ENCODE measurements at regions not wholly inside any gene's neighbourhood (a gene's known extent, or its start where the extent isn't known, plus 50 kb on each side); places are given as distances from the start of the nearest gene placed in this dataset.
"Not testable (repeated sequence)": the region's sequence is repeated elsewhere in the genome, so short reads cannot be mapped to it uniquely, and the experiment has no call there.

DNA sequence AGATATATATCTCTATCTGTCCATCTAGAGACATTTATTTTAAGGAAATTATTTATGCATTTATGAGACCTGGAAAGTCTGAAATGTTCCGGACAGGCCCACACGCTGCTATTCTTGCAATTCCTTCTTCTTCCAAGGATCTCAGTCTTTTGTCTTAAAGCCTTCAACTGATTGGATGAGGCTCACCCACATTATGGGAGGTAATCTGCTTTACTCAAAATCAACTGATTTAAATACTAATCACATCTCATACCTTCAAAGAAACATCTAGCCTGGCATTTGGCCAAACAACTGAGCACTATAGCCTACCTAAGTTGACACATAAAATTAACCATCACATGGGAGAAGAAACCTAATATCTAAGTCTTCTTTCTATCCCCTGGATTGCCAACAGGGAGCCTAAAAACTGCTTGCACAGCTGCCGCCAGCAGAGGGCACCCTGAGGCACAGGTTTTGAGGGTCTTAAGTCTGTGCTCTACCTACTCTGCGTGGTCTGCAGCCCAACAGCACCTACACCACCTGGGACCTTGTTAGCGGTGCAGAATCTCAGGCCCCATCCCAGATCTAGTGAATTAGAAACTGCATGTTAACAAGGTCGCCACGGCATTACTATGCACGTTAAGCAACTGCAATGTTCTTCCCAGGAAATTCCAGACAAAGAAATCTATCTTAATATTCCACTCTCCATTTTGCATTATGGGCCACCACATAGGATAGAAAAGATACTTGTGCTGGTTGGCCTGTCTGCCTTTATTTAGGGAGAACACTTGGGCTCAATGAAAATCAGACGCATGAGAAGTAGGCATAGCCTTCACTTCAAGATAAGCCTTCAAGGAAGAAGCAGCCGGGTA lies 249.7 kb downstream of the FOXG1 start:
- Histone ChIP-seq H3K27ac (no peak overlapping the region), H3K27me3 (no peaks in the 10 kb centered on the region), H3K36me3 (no peaks in the 10 kb centered on the region), H3K9me3 (no peaks in the 10 kb centered on the region), H3K4me3 (no peak overlapping the region), H3K4me1 (no peaks in the 10 kb centered on the region)
- ATAC-seq (peak; percentile 62 to 76 (median 67)), DNase-seq (peak; percentile 39 to 57 (median 49))
- 24% methylated on average over 9 of the region's 10 CpGs for WGBS (ENCODE audit: insufficient coverage, low coverage, low lambda C conversion rate, missing lambda C conversion rate)
- TF ChIP-seq, protein P1, sequence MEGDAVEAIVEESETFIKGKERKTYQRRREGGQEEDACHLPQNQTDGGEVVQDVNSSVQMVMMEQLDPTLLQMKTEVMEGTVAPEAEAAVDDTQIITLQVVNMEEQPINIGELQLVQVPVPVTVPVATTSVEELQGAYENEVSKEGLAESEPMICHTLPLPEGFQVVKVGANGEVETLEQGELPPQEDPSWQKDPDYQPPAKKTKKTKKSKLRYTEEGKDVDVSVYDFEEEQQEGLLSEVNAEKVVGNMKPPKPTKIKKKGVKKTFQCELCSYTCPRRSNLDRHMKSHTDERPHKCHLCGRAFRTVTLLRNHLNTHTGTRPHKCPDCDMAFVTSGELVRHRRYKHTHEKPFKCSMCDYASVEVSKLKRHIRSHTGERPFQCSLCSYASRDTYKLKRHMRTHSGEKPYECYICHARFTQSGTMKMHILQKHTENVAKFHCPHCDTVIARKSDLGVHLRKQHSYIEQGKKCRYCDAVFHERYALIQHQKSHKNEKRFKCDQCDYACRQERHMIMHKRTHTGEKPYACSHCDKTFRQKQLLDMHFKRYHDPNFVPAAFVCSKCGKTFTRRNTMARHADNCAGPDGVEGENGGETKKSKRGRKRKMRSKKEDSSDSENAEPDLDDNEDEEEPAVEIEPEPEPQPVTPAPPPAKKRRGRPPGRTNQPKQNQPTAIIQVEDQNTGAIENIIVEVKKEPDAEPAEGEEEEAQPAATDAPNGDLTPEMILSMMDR (IDR thresholded peaks at IDR 0.05): peak; percentile 58 to 76 (median 70)
- TF ChIP-seq POLR2A (IDR thresholded peaks at IDR 0.05): no peak
- intact Hi-C loops (cut with DNase I): no loop called here

DNA sequence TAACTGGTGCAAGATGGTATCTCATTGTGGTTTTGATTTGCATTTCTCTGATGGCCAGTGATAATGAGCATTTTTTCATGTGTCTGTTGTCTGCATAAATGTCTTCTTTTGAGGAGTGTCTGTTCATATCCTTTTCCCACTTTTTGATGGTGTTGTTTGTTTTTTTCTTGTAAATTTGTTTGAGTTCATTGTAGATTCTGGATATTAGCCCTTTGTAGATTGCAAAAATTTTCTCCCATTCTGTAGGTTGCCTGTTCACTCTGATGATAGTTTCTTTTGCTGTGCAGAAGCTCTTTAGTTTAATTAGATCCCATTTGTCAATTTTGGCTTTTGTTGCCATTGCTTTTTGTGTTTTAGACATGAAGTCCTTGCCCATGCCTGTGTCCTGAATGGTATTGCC lies 256.9 kb downstream of the FOXG1 start:
- H3K36me3 ChIP-seq; H3K9me3 ChIP-seq; H3K27me3 ChIP-seq; ATAC-seq; H3K4me3 ChIP-seq; H3K4me1 ChIP-seq; intact Hi-C loops (cut with DNase I); H3K27ac ChIP-seq; DNase-seq: not testable (repeated sequence)

DNA sequence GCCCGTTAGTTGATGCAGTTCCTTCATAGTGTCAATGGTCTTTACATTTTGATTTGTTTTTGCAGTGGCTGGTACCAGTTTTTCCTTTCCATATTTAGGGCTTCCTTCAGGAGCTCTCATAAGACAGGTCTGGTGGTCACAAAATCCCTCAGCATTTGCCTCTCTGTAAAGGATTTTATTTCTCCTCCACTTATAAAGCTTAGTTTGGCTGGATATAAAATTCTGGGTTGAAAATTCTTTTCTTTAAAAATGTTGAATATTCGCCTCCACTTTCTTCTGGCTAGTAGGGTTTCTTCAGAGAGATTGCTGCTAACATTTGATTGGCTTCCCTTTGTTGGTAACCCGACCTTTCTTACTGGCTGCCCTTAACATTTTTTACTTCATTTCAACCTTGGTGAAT lies 260.9 kb downstream of the FOXG1 start:
- intact Hi-C loops (cut with DNase I); H3K4me3 ChIP-seq; H3K27ac ChIP-seq; H3K27me3 ChIP-seq; H3K36me3 ChIP-seq; DNase-seq; H3K9me3 ChIP-seq; ATAC-seq: not testable (repeated sequence)
- WGBS (ENCODE audit: insufficient coverage, low coverage, low lambda C conversion rate, missing lambda C conversion rate): 38% methylated on average over 3 of the region's 3 CpGs
- peaks cover 0 to 10% (median 2%) of the 10 kb centered on the region in 4 donors for H3K4me1 ChIP-seq

DNA sequence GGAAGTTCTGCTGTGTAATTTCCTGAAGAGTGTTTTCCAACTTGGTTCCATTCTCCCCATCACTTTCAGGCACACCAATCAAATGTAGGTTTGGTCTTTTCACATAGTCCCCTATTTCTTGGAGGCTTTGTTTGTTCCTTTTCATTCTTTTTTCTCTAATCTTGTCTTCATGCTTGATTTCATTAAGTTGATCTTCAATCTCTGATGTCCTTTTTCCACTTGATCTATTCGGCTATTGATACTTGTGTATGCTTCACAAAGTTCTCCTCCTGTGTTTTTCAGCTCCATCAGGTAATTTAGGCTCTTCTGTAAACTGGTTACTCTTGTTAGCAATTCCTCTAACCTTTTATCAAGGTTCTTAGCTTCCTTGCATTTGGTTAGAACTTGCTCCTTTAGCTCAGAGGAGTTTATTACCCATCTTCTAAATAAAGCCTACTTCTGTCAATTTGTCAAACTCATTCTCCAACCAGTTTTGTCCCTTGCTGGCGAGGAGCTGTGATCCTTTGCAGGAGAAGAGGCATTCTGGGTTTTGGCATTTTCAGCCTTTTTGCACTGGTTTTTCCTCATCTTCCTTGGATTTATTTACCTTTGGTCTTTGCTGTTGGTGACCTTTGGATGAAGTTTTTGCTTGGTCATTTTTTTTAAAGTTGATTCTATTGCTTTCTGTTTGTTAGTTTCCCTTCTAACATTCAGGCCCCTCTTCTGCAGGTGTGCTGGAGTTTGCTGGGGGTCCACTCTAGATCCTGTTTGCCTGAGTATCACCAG lies 261.5 kb downstream of the FOXG1 start:
- H3K36me3 ChIP-seq; intact Hi-C loops (cut with DNase I); H3K9me3 ChIP-seq; H3K4me3 ChIP-seq; H3K27me3 ChIP-seq; DNase-seq: not testable (repeated sequence)
- 80% methylated on average over 2 of the region's 2 CpGs for WGBS (ENCODE audit: insufficient coverage, low coverage, low lambda C conversion rate, missing lambda C conversion rate)
- peaks cover 0 to 10% (median 2%) of the 10 kb centered on the region in 4 donors for H3K4me1 ChIP-seq
- peak in 3 of 4 donors; percentile 34 to 47 (median 40) for ATAC-seq
- H3K27ac ChIP-seq: peak overlapping the region in 1 of 3 donors; percentile 30

DNA sequence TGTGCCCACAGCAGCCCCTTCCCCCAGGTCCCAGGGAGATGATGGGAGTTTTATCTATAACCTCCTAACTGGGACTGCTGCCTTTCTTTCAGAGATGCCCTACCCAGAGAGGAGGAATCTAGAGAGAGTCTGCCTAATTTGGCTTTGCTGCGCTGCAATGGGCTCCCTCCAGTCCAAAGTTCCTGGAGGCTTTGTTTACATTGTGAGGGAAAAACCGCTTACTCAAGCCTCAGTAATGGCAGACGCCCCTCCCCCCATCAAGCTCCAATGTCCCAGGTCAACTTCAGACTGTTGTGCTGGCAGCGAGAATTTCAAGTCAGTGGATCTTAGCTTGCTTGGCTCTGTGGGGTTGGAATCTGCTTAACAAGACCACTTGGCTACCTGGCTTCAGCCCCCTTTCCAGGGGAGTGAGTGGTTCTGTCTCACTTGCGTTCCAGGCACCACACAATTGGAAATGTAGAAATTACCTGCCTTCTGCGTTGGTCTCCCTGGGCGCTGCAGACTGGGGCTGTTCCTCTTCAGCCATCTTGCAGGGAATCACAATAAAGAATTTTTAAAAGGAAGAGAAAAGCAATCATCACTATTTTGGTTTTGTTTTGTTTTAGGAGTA lies 262.5 kb downstream of the FOXG1 start:
- H3K27ac ChIP-seq: peak overlapping the region in 1 of 3 donors; percentile 30
- no peak for TF ChIP-seq POLR2A (IDR thresholded peaks at IDR 0.05)
- TF ChIP-seq, protein P1 (IDR thresholded peaks at IDR 0.05): no peak
- no peaks in the 10 kb centered on the region for H3K36me3 ChIP-seq
- peak; percentile 59 to 83 (median 64) for DNase-seq
- peaks cover 0 to 10% (median 2%) of the 10 kb centered on the region in 4 donors for H3K4me1 ChIP-seq
- intact Hi-C loops (cut with DNase I): no loop called here
- 25% methylated on average over 5 of the region's 7 CpGs for whole genome bisulfite sequencing (ENCODE audit: insufficient coverage, low coverage, low lambda C conversion rate, missing lambda C conversion rate)
- H3K27me3 ChIP-seq: no peaks in the 10 kb centered on the region
- H3K4me3 ChIP-seq: no peak overlapping the region
- H3K9me3 ChIP-seq: peaks cover 0 to 7% (median 0%) of the 10 kb centered on the region in 4 donors
- peak; percentile 88 to 99 (median 98) for ATAC-seq
